ENCODE measurements at regions not wholly inside any gene's neighbourhood (a gene's known extent, or its start where the extent isn't known, plus 50 kb on each side); places are given as distances from the start of the nearest gene placed in this dataset.

- Mint-ChIP-seq H3K27ac (no peak overlapping the region), H3K4me3 (no peak overlapping the region), H3K27me3 (no peaks in the 10 kb centered on the region), H3K9me3 (peaks cover 0 to 2% (median 0%) of the 10 kb centered on the region in 3 donors), H3K4me1 (no peaks in the 10 kb centered on the region), H3K36me3 (no peaks in the 10 kb centered on the region)
These were observed 401.9 kb upstream of the PHF14 start for GRCh38 chr7:10571759-10572158.

GRCh38 chr7:10577866-10578374 is 395.8 kb upstream of the PHF14 start:
- Mint-ChIP-seq H3K4me1 (no peaks in the 10 kb centered on the region), H3K36me3 (no peaks in the 10 kb centered on the region), H3K27ac (no peak overlapping the region), H3K27me3 (no peaks in the 10 kb centered on the region), H3K9me3 (no peaks in the 10 kb centered on the region), H3K4me3 (no peak overlapping the region)

- Mint-ChIP-seq H3K27me3 (no peaks in the 10 kb centered on the region), H3K27ac (no peak overlapping the region), H3K9me3 (no peaks in the 10 kb centered on the region), H3K4me3 (peak overlapping the region in 1 of 4 donors; percentile 14), H3K36me3 (no peaks in the 10 kb centered on the region), H3K4me1 (peaks cover 0 to 1% (median 0%) of the 10 kb centered on the region in 3 donors)
These were observed 394.1 kb upstream of the PHF14 start for GRCh38 chr7:10579561-10579960.

DNA sequence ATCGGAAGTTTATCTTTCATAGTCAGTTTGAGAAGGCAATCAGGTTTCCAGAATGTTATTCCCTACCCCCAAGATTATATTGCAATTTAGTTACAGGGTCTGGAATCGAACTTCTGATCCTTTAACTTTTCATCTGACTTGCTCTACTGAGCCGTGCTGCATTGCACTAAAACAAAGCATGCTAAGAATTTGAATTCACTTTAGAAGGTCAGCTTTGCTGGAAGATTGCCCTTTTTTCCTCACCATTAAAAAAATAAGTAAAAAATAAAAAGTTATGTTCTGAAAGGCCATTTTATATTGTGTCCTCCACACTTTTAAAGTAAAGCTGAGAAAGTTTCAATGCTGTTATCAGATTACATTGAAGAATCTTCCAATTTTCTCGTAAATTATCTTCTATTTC is 388.8 kb upstream of the PHF14 start:
- Mint-ChIP-seq H3K9me3 (peaks cover 0 to 1% (median 0%) of the 10 kb centered on the region in 3 donors), H3K27me3 (no peaks in the 10 kb centered on the region), H3K4me3 (no peak overlapping the region), H3K36me3 (no peaks in the 10 kb centered on the region), H3K4me1 (peaks cover 0 to 1% (median 0%) of the 10 kb centered on the region in 3 donors), H3K27ac (no peak overlapping the region)

DNA sequence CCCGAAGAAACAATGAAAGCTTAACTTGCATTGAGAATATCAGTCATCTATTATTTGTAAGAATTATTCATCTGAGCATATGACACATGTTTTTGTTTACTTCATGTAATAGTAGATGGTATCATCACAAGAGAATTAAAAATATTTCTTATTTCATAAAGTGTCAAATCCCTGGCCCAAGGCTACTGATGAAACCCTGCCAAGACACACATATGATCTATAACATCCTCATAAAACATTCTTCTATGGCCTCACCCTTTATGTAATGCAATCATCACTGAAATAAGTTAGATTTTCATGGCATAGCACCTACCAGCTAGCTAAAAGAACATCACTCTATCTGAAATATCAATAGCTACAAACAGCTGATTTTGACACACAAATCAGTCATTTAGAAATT is 385.6 kb upstream of the PHF14 start:
- no peaks in the 10 kb centered on the region for H3K36me3 Mint-ChIP-seq
- H3K27ac Mint-ChIP-seq: no peak overlapping the region
- H3K9me3 Mint-ChIP-seq: peaks cover 0 to 1% (median 0%) of the 10 kb centered on the region in 3 donors
- no peak overlapping the region for H3K4me3 Mint-ChIP-seq
- peaks cover 0 to 1% (median 0%) of the 10 kb centered on the region in 3 donors for H3K4me1 Mint-ChIP-seq
- H3K27me3 Mint-ChIP-seq: no peaks in the 10 kb centered on the region

DNA sequence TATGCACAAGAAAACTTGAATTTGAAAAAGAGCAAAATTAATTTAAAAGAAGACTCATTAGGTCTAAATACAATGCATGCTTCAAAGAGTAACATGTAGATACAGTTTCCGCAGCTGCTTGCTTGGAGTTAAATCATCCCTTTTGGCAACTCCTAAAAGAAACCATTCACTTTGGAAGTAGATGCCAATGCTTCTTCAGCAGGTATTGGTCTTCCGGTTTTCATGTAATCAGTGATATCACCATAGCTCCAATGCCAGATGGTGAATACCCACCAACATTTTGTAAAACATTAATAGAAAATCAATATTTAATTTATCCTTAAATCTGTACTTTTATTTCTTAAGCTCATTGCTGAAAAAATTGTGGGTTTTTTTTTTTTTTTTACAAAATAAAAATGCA is 381.1 kb upstream of the PHF14 start:
- Mint-ChIP-seq H3K27ac (no peak overlapping the region), H3K9me3 (no peaks in the 10 kb centered on the region), H3K36me3 (no peaks in the 10 kb centered on the region), H3K4me3 (no peak overlapping the region), H3K4me1 (no peaks in the 10 kb centered on the region), H3K27me3 (no peaks in the 10 kb centered on the region)

DNA sequence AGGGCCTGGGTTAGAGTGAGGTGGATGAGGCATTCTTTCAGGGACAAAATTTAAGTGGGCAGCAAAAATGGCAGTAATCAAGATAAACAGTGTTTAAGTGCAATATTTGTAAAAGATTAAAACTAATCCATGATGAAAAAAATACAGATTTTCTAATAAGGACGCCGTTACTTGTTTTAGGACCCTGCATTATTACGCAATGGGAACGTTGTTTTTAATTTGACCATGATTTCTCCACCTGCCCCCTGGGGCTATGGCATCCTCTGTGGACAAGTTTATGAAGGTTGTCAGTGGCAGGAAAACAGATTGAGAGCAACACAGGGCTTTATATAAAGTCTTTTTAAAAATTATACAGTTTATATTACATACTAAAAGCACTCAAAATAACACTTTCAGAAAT is 380.6 kb upstream of the PHF14 start:
- no peaks in the 10 kb centered on the region for H3K36me3 Mint-ChIP-seq
- H3K4me1 Mint-ChIP-seq: no peaks in the 10 kb centered on the region
- no peaks in the 10 kb centered on the region for H3K27me3 Mint-ChIP-seq
- no peak overlapping the region for H3K27ac Mint-ChIP-seq
- H3K4me3 Mint-ChIP-seq: no peak overlapping the region
- H3K9me3 Mint-ChIP-seq: no peaks in the 10 kb centered on the region

- Mint-ChIP-seq H3K9me3 (no peaks in the 10 kb centered on the region), H3K36me3 (no peaks in the 10 kb centered on the region), H3K4me3 (no peak overlapping the region)
These were observed 376.8 kb upstream of the PHF14 start for GRCh38 chr7:10596827-10597226.

DNA sequence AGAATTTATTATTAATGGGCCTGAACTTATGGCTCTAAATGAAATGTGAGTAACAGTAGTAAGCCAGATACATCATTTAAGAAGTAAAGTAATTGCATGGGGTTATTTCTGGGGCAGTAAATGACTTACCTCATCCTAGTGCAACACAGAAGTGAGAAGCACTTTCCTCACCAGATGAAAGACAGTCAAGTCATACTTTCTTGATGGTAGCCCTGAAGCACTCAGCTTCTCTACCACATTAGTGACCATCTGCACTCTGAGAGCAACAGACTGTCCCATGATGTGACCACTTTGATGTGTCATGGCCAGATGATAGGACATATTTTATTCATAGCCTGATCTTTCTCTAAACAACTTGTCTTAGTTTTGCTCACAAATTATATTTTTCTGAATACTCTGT is 369.5 kb upstream of the PHF14 start:
- no peak overlapping the region for H3K4me3 Mint-ChIP-seq
- no peaks in the 10 kb centered on the region for H3K36me3 Mint-ChIP-seq
- H3K27me3 Mint-ChIP-seq: no peaks in the 10 kb centered on the region
- H3K9me3 Mint-ChIP-seq: no peaks in the 10 kb centered on the region
- no peaks in the 10 kb centered on the region for H3K4me1 Mint-ChIP-seq
- H3K27ac Mint-ChIP-seq: no peak overlapping the region

More at GRCh38 chr7:10596827-10597226, 376.8 kb upstream of the PHF14 start:
- Mint-ChIP-seq H3K27ac (no peak overlapping the region), H3K27me3 (no peaks in the 10 kb centered on the region), H3K4me1 (no peaks in the 10 kb centered on the region)

DNA sequence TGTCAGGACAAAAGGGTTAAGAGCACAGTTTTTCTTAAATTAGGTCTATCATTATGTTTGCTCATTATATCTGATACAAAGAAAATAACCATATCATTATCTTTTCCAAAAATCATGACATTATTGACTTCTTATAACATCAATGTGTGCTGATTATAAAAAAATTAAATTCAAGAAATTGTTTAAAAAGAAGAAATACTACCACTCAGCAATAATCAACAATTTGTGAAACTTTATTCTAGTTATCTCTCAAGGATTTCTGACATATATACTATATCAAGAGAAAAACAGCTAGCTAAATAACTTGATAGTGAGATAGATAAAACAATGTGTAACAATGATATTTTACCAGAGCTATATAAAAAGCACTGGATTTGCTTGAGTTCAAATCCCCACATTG is 360.7 kb upstream of the PHF14 start:
- Mint-ChIP-seq H3K4me1 (no peaks in the 10 kb centered on the region), H3K27me3 (no peaks in the 10 kb centered on the region), H3K4me3 (no peak overlapping the region), H3K36me3 (no peaks in the 10 kb centered on the region), H3K9me3 (peaks cover 0 to 4% (median 0%) of the 10 kb centered on the region in 3 donors), H3K27ac (no peak overlapping the region)

GRCh38 chr7:10618953-10619352 is 354.7 kb upstream of the PHF14 start:
- H3K9me3 Mint-ChIP-seq: peaks cover 0 to 7% (median 4%) of the 10 kb centered on the region in 3 donors
- no peak overlapping the region for H3K4me3 Mint-ChIP-seq
- H3K27ac Mint-ChIP-seq: no peak overlapping the region
- H3K36me3 Mint-ChIP-seq: peaks cover 2% of the 10 kb centered on the region
- no peaks in the 10 kb centered on the region for H3K4me1 Mint-ChIP-seq
- no peaks in the 10 kb centered on the region for H3K27me3 Mint-ChIP-seq

GRCh38 chr7:10632712-10633111 is 341.0 kb upstream of the PHF14 start:
- no peak overlapping the region for H3K27ac Mint-ChIP-seq
- H3K36me3 Mint-ChIP-seq: no peaks in the 10 kb centered on the region
- no peaks in the 10 kb centered on the region for H3K4me1 Mint-ChIP-seq
- peaks cover 0 to 7% (median 4%) of the 10 kb centered on the region in 3 donors for H3K9me3 Mint-ChIP-seq
- H3K4me3 Mint-ChIP-seq: no peak overlapping the region
- no peaks in the 10 kb centered on the region for H3K27me3 Mint-ChIP-seq

- H3K27me3 Mint-ChIP-seq: no peaks in the 10 kb centered on the region
- peaks cover 0 to 7% (median 0%) of the 10 kb centered on the region in 3 donors for H3K9me3 Mint-ChIP-seq
- no peaks in the 10 kb centered on the region for H3K4me1 Mint-ChIP-seq
- no peak overlapping the region for H3K27ac Mint-ChIP-seq
- no peak overlapping the region for H3K4me3 Mint-ChIP-seq
- H3K36me3 Mint-ChIP-seq: no peaks in the 10 kb centered on the region
These were observed 339.4 kb upstream of the PHF14 start for GRCh38 chr7:10634239-10634638.

DNA sequence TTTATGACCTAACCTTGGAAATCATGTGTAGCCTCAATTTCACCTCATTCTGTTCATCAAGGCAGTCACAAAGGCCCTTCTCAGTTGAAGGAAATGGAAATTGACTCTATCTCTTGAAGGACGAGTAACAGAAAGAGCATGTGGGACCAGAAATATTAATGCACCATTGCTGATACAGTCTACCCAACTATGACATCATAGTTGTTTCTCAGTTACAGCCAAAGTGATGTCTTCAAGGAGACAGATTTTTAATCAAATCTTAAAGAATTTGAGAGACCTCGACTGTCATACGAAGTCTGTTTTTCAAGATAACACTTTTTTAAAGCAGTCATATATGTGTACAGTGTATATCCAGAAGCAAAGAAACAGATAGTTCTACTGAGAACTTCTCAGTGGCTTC is 335.7 kb upstream of the PHF14 start:
- H3K4me3 Mint-ChIP-seq: no peak overlapping the region
- H3K36me3 Mint-ChIP-seq: no peaks in the 10 kb centered on the region
- H3K27ac Mint-ChIP-seq: no peak overlapping the region
- H3K27me3 Mint-ChIP-seq: no peaks in the 10 kb centered on the region
- H3K9me3 Mint-ChIP-seq: no peaks in the 10 kb centered on the region
- no peaks in the 10 kb centered on the region for H3K4me1 Mint-ChIP-seq

DNA sequence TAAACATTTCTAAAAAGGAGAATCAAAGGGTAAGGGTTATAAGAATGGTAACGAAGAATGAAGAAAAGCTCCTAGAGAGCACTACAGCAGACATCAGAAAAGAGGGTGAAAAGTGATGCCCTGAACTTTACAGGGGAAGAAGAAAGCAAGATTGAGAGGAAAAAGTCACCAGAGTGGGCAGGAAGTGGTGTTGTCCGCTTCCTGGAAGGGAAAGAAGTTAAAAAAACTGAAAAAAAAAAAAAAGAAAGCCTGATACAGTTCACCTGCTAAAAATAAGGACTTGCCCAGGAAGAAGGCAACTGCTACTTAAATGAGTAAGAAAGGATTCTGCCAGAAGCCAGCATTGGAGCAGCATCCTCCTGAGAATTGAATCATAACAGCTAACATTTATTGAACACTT is 330.1 kb upstream of the PHF14 start:
- Mint-ChIP-seq H3K4me3 (no peak overlapping the region), H3K36me3 (no peaks in the 10 kb centered on the region), H3K4me1 (no peaks in the 10 kb centered on the region), H3K9me3 (no peaks in the 10 kb centered on the region), H3K27ac (no peak overlapping the region), H3K27me3 (peaks cover 2% of the 10 kb centered on the region)

- no peaks in the 10 kb centered on the region for H3K4me1 Mint-ChIP-seq
- no peaks in the 10 kb centered on the region for H3K36me3 Mint-ChIP-seq
- no peaks in the 10 kb centered on the region for H3K9me3 Mint-ChIP-seq
- H3K27me3 Mint-ChIP-seq: peaks cover 4% of the 10 kb centered on the region
- H3K27ac Mint-ChIP-seq: no peak overlapping the region
- H3K4me3 Mint-ChIP-seq: no peak overlapping the region
These were observed 328.8 kb upstream of the PHF14 start for GRCh38 chr7:10644849-10645248.

GRCh38 chr7:10646194-10646593 is 327.5 kb upstream of the PHF14 start:
- Mint-ChIP-seq H3K36me3 (no peaks in the 10 kb centered on the region), H3K4me1 (no peaks in the 10 kb centered on the region), H3K9me3 (no peaks in the 10 kb centered on the region), H3K4me3 (no peak overlapping the region), H3K27ac (no peak overlapping the region), H3K27me3 (peaks cover 5% of the 10 kb centered on the region)

All from IgD-negative memory B cell (primary cell).